ENCODE measurements at regions not wholly inside any gene's neighbourhood (a gene's known extent, or its start where the extent isn't known, plus 50 kb on each side); places are given as distances from the start of the nearest gene placed in this dataset.
A peak's percentile ranks its signal among the peaks of the same experiment; 100 is the strongest.

DNA sequence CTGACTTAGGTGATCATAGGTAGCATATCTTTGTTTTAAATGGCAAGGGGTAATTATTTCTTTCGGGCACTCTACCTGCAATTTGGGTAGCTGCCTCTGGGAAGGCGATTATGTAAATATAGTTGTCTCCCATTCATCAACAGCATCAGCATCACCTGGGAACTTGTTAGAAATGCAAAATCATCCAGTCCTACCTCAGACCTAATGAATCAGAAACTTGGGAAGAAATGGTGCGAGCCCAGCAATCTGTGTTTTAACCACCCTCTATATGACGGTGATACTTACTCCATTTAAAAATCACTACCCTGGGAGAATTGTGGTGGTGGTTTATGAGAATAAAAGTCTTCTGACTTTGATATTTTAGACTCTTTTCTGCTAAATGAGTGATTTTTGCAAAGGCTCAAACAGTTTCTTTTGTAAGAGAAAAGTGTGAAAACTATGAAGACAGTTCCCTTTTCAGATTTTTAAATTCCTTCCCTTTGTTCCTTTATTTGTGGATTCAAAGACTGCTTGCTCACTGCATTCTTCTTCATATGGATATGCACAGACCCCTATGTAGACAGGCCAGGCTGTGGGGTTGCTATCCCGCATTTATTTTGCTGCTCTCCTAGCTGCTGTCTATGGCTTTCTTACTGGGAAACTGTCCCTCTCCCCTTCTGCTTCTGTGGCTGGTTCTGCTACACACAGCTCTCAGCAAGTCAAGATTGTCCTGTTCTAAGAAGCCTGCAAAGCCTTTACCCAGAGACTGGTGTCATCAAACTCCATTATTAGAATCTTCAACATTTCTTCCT lies 365.3 kb downstream of the RNF144B start:
- no peak for DNase-seq (ENCODE audit: low spot score)

DNA sequence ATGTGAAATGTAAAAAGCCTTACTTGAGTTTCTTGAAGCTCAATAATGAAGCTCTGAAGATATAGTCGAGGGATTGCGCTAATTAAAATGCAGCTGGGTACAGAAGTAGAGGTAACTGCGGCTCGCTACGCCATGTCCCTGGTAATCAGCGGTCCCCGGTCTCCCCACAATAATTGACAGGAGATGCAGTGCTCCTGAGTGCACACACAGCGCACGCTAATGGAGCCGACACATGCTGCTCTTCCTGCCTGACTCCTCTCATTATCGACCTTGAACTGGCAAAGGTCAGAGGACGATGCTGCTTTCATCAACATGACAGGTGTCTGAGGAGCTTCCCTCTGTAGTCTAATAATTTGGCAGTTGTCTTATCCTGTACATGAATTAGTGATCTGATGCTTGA lies 365.9 kb downstream of the RNF144B start:
- no peak for DNase-seq (ENCODE audit: low spot score)

DNA sequence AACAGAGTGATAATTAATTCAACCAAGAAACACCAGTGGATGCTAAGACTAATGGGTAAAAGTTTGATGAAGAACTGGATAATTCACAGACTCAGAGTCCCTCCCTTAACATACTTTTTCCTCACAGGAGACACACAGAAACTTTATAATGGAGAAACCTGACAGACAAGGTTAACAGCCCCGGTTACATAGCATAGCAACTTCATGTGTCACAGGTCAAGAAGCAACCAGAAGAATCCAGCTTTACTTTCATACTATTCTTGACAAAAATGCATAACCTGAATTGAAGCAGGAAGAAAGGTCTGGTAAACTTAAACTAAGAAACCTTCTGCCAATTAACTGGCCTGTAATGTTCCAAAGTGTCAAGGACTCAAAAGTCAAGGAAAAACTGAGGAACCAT lies 375.9 kb downstream of the RNF144B start:
- no peak for DNase-seq (ENCODE audit: low spot score)

DNA sequence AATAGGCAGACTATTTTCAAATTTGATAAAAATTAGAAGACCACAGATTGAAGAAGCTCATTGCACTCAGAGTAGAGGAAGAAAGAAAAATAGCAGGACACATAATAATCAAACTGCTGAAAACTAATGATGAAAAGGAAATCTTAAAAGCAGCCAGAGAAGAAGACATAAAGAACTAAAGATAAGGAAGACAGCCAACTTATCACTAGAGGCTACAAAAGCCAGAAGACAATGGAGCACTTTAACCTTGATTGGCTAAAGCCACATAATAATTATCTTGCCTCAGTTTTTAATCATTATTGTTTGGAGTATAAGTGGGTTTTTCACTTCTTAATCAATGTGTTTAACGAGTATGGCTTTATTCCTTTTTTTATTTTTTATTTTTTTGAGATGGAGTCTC lies 397.6 kb downstream of the RNF144B start:
- DNase-seq (ENCODE audit: low spot score): no peak

DNA sequence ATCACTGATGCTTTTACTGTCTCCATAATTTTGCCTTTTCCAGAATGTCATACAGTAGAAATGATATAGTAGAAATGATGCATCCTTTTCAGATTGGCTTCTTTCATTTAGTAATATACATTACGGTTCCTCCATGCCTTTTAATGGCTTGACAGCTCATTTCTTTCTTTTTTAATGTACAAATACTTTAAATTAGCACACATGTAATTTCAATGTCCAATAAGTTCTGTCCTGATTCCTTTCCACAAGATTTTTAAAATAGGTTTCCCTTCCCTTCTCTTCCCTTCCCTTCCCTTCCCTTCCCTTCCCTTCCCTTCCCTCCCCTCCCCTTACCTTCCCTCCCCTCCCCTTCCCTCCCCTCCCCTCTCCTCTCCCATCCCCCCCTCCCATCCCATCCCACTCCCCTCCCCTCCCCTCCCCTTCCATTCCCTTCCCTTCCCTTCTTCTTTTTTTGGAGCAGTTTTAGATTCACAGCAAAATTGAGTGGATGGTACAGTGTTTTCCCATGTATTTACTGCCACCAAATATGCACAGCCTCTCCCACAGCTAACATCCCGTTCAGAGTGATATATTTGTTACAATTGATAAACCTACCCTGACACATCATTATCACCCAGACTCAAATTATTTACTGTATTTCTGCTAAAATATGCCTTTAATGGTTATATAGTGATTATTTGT lies 398.8 kb downstream of the RNF144B start:
- no peak for DNase-seq (ENCODE audit: low spot score)

DNA sequence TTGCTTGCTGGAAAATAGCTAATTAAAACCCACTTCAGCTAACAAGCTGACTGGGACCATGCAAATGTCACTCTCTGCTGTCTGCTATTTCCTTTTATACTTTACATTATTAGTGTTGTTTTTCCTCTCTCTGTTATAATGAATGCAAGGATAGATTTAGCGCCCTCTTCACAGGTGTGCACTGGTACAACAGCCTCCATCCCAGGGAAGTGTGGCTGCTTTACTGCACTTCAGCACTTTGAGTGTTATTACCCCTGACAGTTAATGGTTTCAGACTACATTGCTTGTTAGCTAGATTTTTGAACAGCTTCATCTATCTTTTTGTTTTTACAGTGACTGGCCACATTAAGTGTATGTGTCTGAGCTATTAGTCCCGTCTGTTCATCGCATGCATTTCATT lies 405.7 kb downstream of the RNF144B start:
- DNase-seq (ENCODE audit: low spot score): no peak

DNA sequence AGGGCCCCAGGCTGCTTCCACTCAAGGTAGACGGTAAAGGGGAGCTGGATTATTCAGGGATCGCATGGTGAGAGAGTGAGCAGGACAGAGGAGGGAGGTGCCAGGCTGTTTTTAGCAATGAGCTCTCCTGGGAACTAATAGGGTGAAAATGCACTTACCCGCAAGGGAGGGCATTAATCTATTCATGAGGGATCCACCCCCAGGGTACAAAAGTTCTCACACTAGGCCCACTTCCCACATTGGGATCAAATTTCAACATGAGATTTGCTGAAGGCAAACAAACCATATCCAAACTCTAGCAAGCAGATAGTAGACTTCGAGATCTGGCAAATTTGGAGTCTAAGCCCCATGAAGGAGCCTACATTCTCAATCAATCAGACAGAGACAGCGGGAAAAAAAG lies 408.6 kb downstream of the RNF144B start:
- no peak for DNase-seq (ENCODE audit: low spot score)

DNA sequence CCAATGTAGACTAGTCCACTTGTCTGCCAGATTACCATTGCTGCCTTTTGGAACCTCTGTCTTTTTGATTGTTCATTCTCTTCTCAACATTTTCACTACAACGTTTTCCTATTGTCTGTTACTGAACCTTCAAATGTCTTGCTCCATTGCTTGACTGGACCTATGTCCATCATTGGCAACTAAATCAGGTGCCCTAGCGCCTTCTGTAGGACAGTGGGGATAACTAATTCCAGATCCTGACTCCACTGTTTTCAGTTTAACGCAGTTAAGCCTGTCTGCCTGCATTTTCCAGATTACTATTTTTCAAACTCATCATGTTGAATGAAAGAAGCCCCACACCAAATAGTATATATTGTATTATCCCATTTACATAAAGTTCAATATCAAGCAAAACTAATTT lies 433.6 kb downstream of the RNF144B start:
- no peak for DNase-seq (ENCODE audit: low spot score)

DNA sequence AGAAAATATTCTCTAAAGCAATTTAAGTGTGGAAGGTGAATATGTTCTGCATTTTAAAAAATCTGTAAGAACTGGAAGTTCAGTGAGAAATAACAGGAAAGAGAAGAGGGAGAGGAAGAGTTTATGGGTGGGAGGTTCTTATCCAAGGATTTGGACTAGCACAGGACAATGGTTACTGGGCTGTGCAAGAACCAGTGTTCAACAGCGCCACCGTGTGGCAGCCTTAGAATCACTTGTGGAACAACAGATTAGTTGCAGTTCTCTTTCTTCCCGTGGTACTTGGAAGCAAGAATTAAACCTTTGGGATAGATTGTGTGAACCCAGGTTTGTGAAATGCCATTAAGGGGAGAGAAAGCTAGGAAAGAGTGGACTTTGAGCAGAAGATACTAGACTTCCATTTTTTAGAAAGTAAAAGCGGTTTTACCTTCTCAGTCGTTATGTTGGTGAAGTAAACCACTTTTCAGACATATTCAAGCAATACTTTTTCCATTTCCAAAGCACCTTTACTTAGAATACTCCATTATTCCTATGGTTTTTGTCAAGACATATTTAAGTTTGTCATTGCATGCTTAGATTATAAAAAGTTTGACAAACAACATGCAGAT lies 436.7 kb downstream of the RNF144B start:
- peak; percentile 78 for DNase-seq (ENCODE audit: low spot score)

DNA sequence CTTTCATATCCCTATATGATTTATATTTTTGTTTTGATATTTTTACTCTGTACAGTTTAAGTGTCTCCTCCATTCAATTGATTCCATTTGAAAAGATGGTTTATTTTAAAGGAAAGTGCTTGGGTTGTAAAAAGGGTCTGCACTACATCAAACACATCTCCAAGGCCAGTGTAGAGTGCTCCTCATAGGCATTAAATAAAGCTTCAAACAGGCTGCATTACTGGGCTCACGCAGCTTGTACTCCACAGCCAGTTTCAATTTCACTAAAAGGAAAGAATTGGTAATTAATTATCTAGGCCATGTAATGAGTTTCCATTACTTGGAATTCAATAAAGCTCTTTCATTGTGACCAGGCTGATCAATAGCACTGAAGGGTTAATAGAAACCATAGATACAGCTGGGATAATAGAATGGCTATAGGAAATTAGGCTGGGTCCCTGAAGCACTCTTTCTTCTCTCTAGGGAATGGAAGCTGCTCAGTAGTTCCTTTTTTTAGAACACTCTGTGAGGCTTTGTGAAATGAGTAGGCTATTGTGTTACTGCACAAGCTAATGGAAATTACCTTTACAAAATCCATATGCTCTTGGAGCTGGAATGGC lies 442.2 kb downstream of the RNF144B start:
- no peak for DNase-seq (ENCODE audit: low spot score)

DNA sequence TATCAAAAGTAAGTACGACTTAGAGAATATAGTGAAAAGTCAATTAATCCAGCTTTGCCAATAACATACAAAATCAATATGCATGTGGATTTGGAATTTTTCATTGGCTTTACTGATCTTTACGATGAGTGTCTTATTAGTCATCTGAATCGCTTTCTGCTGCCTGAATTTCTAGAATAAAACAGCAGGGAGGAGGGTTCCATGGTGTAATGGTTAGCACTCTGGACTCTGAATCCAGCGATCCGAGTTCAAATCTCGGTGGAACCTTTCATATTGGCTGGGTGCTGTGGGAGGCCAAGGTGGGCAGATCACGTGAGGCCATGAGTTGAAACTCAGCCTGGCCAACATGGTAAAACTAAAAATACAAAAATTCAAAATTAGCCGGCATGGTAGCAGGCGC lies 448.8 kb downstream of the RNF144B start:
- DNase-seq (ENCODE audit: low spot score): peak; percentile 5

DNA sequence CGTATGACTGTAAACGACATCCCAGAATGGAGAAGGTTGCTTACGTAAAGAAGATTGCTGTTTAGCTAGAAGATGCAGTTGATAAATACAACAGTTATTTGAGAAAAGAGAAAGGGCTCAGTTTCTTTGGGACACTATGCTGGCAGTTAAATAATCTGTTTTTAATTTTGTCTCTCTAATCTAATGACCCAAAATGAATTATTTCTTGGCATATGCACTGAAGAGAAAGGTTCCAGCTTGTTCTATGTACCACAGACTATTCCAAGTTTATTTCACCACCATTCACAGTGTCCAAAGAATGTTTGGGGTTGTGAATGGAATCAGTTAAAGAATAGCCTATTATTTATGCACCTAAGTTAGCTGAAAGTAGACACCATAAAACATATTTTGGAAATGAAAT lies 449.9 kb downstream of the RNF144B start:
- DNase-seq (ENCODE audit: low spot score): no peak

DNA sequence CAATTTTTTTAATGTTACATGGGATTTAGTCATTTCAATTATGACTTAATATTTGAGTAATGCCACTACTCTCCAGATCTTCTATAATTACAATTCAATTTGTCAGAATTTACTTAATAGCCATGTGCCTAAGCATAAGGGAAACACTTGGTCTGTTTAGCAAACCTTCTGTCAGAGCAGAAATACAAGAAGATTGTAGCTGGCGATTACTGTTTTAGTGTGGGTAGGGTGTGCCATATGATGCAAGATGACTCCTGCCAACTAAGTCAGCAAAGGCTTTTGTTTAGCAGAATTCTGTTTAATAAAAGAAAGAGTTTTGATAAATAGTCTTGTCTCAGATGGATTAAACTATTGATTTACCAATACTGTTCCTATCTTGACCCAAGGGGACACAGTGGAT lies 455.4 kb downstream of the RNF144B start:
- DNase-seq (ENCODE audit: low spot score): no peak

DNA sequence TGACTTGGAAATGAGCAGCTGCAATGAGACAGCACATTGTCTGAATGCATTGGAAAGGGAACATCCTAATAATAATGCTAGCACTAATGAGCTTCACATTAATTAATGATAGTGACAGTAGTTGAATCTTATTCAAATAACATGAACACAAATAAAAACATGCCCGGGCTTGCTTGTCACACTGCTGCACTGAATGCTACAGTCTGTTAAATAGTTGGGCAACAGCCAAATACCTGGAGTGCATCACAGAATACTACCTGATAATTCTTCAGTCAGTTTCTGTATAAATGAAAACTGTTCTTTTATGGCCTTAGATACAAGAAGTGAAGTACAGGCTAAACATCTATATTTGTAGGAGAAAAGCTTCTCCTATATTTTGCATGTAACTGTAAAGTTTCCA lies 458.7 kb downstream of the RNF144B start:
- no peak for DNase-seq (ENCODE audit: low spot score)

DNA sequence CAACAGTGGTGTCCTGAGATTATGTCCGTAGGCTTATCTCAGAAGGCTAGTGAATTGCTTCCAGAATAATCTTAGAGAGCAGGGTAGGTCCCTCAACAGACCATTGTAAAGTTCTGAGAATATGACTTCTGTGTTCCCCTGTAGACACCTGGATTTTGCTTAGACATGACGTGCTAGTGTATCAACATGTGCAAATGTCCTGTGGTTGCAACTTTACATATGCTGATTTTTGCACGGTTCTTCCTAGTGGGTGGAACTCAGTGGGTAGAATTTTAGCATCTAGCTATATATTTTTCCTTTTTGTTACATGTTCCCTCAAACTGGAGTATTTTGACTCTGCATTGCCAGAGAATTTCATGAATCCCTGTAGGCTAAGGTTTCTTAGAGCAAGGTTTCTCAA lies 459.2 kb downstream of the RNF144B start:
- DNase-seq (ENCODE audit: low spot score): no peak

DNA sequence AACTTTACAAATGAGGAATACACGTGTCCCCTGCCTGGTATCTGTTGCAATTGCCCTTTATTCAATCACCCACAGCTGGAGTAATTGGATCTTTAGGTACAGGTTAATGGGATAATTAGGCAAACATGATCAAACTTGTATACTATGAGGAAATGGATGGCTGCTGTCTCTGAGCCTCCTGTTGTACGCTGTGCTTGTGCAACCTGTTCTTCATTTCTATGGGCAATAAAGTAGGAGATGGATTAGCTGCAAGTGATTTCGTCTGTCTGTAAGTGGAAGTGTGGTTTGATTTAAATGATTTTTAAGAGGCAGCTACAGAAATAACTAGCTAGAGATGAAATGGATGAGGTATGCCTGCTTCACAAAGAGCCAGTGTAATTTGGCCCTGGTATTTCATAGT lies 474.1 kb downstream of the RNF144B start:
- no peak for DNase-seq (ENCODE audit: low spot score)

DNA sequence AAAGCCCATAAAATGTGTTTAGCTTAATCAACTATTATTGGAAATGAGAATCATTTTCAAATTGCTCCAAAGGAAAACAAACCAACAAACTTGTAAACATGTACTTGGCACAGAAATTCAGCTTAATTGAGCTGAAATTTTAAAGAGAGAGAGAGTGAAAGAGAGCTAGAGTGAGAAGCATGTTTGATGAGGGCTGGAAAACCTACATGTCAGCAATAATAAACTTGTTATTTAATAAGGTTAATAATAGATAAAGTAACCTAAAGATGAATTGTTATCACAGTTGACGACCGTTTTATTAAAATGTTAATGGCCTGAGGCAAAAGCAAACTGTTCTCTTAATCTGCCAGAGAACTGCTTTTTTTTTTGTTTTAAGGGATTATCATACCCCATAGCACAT lies 496.1 kb downstream of the RNF144B start:
- no peak for DNase-seq (ENCODE audit: low spot score)

DNA sequence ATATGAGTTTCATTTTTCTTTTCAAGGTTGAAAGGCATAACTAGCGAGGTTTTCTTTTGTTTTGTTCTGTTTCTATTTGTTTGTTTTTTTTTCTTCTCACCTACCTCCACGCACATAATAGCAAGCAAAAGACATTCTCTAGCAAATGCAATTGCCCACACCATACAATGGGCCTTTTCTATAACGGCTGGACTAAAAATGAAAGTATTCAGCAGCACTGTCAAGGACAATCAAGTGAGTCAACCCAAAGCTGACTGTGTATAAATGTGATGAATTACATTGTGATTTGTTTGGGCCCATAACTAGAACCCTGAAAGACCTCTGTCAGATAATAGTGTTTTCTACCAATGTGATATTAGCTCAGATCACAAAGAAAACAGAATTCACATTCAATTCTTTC lies 496.7 kb downstream of the RNF144B start:
- no peak for DNase-seq (ENCODE audit: low spot score)

DNA sequence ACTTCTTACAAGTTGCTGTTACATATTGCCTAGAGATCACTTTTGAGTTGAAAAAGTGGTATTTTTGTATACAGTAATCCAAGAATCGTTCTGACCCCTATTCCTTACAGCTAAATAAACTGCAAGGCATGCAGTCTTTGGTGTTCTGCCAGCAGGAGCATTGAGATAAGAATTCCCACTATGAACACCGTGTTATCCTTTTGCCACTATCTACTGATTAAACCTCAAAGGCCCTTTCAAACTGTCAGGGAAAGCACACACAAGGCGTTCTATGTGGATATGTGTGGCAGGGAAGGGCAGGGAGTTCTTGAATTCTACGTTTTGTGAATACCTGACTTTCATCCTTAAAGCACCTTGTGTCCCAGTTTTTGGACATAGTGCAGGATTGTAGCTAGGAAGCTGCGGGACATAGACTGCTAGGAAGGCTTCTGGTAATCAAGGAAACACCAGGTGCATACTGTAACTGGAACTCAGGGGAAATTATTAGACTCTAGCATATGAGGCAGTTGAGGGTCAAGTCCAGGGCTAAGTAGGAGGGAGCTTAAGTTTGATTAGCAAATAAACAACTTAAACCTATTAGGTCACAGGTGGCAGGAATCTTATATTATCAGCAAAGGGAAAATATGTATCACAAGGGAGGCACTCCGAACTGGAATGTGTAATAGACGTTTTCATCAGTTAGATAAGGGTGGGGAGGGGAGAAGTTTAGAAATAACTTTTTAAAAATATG lies 506.6 kb downstream of the RNF144B start:
- DNase-seq (ENCODE audit: low spot score): no peak

DNA sequence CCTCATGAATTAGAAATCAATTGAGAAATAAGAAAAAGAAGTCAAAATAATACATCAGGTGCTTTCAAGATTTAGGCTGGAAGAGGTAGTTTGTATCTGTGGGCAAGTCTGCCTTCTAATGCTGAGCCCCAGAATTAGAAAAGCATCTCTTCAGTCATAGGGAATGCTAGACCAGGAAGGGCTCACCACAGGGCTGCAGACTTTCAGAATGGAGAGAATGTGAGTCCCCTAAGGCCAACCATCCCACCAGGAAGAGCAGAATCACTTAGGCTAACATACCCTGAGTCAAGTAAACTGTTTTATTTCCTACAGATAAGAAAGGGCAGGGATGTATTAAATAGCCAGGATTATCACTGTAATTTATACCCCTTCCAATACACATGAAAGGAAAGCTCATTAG lies 510.2 kb downstream of the RNF144B start:
- DNase-seq (ENCODE audit: low spot score): no peak

DNA sequence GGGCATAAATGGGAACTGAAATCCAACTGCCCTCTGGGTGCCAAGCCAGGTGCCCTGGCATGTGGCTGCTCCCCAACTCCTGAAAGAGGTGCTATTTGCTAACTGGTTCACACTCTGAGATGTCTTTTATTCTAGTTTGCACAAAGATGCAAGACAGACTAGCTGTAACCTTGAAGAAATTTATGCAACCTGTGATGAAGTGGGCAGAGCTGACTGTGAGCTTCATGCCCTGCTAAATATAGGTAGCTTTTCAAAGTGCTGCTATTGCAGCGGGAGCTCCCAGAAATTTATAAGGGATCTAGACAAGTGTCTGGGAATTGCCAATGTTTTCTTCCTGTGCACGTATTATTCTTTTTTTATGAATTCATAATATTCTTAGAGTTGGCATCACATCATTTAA lies 517.5 kb downstream of the RNF144B start:
- no peak for DNase-seq (ENCODE audit: low spot score)

DNA sequence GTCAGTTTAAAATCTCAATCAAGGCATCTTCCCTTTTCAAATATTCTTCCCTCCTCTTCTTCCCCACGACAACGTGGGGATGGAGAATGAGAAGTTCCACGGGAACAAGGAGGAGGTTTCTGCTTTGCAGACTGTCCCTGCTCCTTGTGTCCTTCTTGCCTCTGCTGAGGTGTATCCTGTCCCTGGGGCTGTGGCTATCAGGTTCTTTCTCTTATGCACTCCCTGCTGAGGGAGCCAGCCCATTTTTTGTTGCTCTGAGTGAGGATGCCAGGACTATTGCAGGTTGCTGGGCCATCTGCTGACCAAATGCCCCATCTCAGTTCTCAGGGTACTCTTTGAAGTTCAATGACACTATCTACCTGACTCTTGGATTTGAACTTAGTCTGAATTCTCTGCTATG lies 533.6 kb downstream of the RNF144B start:
- no peak for DNase-seq (ENCODE audit: low spot score)
